ENCODE measurements at regions not wholly inside any gene's neighbourhood (a gene's known extent, or its start where the extent isn't known, plus 50 kb on each side); places are given as distances from the start of the nearest gene placed in this dataset.
"Not testable (repeated sequence)": the region's sequence is repeated elsewhere in the genome, so short reads cannot be mapped to it uniquely, and the experiment has no call there.

DNA sequence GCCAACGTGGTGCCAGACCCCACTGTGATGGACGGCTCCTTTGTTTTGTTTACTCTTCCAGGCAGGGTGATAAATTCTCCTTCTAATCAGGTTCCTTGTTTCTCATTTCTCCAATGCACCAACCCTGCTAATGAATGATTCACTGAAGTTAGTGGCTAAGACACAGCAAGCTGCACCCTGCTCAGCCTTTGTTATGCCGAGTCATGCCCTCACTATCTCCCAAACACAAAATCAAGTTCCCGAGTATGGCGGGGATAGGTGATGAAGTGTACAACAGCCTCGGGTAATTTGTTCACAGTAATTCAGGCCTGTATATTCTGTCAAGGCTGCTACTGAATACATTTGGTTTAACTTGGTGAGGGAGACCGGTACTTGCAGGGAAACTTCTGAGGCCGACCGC lies 83.8 kb upstream of the HS3ST4 start:
- no peak for ATAC-seq
- no peak for DNase-seq
- intact Hi-C loops (cut with DNase I; ENCODE audit: low total_unique reads) = no loop called here

DNA sequence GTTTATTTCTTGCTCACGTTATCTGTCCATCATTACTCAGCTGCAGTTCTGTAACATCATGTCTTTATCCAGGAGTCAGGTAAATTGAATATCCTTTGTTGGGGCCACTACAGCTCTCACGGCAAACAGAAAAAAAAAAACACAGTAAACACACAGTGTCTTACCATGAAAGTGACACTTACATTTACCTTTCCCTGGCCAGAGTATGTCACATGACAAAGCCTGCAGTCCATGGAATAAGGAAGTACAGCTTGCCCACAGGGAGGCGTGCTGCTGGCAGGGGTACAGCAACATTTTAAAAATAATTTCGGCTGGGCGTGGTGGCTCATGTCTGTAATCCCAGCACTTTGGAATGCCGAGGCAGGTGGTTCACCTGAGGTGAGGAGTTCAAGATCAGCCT lies 85.7 kb upstream of the HS3ST4 start:
- DNase-seq = no peak
- in situ Hi-C loops (cut with MboI; ENCODE audit: low sequenced_read_pairs in 4 of 4) = no loop called here
- no peak for ATAC-seq

More for the DNA sequence above, 83.8 kb upstream of the HS3ST4 start:
- Histone ChIP-seq H3K9me3 (no peaks in the 10 kb centered on the region), H3K27me3 (no peaks in the 10 kb centered on the region), H3K36me3 (no peaks in the 10 kb centered on the region), H3K4me3 (no peak overlapping the region), H3K27ac (no peak overlapping the region), H3K4me1 (no peaks in the 10 kb centered on the region)
- no peak for TF ChIP-seq POLR2A (IDR thresholded peaks at IDR 0.05)
- TF ChIP-seq, protein P1, sequence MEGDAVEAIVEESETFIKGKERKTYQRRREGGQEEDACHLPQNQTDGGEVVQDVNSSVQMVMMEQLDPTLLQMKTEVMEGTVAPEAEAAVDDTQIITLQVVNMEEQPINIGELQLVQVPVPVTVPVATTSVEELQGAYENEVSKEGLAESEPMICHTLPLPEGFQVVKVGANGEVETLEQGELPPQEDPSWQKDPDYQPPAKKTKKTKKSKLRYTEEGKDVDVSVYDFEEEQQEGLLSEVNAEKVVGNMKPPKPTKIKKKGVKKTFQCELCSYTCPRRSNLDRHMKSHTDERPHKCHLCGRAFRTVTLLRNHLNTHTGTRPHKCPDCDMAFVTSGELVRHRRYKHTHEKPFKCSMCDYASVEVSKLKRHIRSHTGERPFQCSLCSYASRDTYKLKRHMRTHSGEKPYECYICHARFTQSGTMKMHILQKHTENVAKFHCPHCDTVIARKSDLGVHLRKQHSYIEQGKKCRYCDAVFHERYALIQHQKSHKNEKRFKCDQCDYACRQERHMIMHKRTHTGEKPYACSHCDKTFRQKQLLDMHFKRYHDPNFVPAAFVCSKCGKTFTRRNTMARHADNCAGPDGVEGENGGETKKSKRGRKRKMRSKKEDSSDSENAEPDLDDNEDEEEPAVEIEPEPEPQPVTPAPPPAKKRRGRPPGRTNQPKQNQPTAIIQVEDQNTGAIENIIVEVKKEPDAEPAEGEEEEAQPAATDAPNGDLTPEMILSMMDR (IDR thresholded peaks at IDR 0.05 in 4 of 5, conservative IDR thresholded peaks at IDR 0.05 in 1 of 5) = no peak
- in situ Hi-C loops (cut with MboI; ENCODE audit: low sequenced_read_pairs in 4 of 4) = no loop called here

GRCh38 chr16:25605381-25605780 lies 86.4 kb upstream of the HS3ST4 start:
- ATAC-seq (no peak), DNase-seq (no peak)
- in situ Hi-C loops (cut with MboI; ENCODE audit: low sequenced_read_pairs in 4 of 4) (no loop called here), intact Hi-C loops (cut with DNase I; ENCODE audit: low total_unique reads) (no loop called here)
- H3K36me3 ChIP-seq = no peaks in the 10 kb centered on the region
- no peaks in the 10 kb centered on the region for H3K9me3 ChIP-seq
- H3K27ac ChIP-seq = no peak overlapping the region
- no peaks in the 10 kb centered on the region for H3K4me1 ChIP-seq
- TF ChIP-seq POLR2A (IDR thresholded peaks at IDR 0.05) = no peak
- TF ChIP-seq, protein P1 (IDR thresholded peaks at IDR 0.05 in 4 of 5, conservative IDR thresholded peaks at IDR 0.05 in 1 of 5) = no peak
- H3K4me3 ChIP-seq = no peak overlapping the region
- H3K27me3 ChIP-seq = no peaks in the 10 kb centered on the region

More for the DNA sequence above, 85.7 kb upstream of the HS3ST4 start:
- Histone ChIP-seq H3K9me3 (no peaks in the 10 kb centered on the region), H3K27me3 (no peaks in the 10 kb centered on the region), H3K36me3 (no peaks in the 10 kb centered on the region), H3K4me1 (no peaks in the 10 kb centered on the region), H3K4me3 (no peak overlapping the region), H3K27ac (no peak overlapping the region)
- intact Hi-C loops (cut with DNase I; ENCODE audit: low total_unique reads) = no loop called here
- TF ChIP-seq POLR2A (IDR thresholded peaks at IDR 0.05) = no peak
- TF ChIP-seq, protein P1 (IDR thresholded peaks at IDR 0.05 in 4 of 5, conservative IDR thresholded peaks at IDR 0.05 in 1 of 5) = no peak

DNA sequence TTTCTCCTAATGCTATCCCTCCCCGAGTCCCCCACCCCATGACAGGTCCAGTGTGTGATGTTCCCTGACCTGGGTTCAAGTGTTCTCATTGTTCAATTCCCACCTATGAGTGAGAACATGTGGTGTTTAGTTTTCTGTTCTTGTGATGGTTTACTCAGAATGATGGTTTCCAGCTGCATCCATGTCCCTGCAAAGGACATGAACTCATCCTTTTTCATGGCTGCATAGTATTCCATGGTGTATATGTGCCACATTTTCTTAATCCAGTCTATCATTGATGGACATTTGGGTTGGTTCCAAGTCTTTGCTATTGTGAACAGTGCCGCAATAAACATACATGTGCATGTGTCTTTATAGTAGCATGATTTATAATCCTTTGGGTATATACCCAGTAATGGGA lies 90.5 kb upstream of the HS3ST4 start:
- in situ Hi-C loops (cut with MboI; ENCODE audit: low sequenced_read_pairs in 4 of 4); H3K27ac ChIP-seq; H3K4me1 ChIP-seq; H3K36me3 ChIP-seq; H3K4me3 ChIP-seq; DNase-seq; ATAC-seq; H3K9me3 ChIP-seq; H3K27me3 ChIP-seq; intact Hi-C loops (cut with DNase I; ENCODE audit: low total_unique reads): not testable (repeated sequence)

GRCh38 chr16:25596194-25596593 lies 95.6 kb upstream of the HS3ST4 start:
- no peaks in the 10 kb centered on the region for H3K9me3 ChIP-seq
- H3K27ac ChIP-seq = no peak overlapping the region
- ATAC-seq (no peak), DNase-seq (no peak)
- intact Hi-C loops (cut with DNase I; ENCODE audit: low total_unique reads) (no loop called here), in situ Hi-C loops (cut with MboI; ENCODE audit: low sequenced_read_pairs in 4 of 4) (no loop called here)
- no peak overlapping the region for H3K4me3 ChIP-seq
- no peaks in the 10 kb centered on the region for H3K4me1 ChIP-seq
- TF ChIP-seq, protein P1 (IDR thresholded peaks at IDR 0.05 in 4 of 5, conservative IDR thresholded peaks at IDR 0.05 in 1 of 5) = no peak
- no peak for TF ChIP-seq POLR2A (IDR thresholded peaks at IDR 0.05)
- H3K36me3 ChIP-seq = no peaks in the 10 kb centered on the region
- no peaks in the 10 kb centered on the region for H3K27me3 ChIP-seq

Data from gastrocnemius medialis (tissue), 4 donors.